Esophagus muscularis mucosa (tissue), 4 donors: ENCODE measurements at regions not wholly inside any gene's neighbourhood (a gene's known extent, or its start where the extent isn't known, plus 50 kb on each side); places are given as distances from the start of the nearest gene placed in this dataset.
"Not testable (repeated sequence)": the region's sequence is repeated elsewhere in the genome, so short reads cannot be mapped to it uniquely, and the experiment has no call there.

ENCODE experiments used
- DNase-seq: peaks from one replicate; pipeline ENCODE4 v3.0.0-alpha.2; 2017; ENCODE audit errors: extremely low spot score
- H3K27ac ChIP-seq, 4 donors: fragments of 200-600 bp; sonication (generic); replicated peaks in 1 of 4; 1 replicate in 3 of 4; 2 replicates in 1 of 4; pipeline ENCODE4 v1.5.1; 2016 to 2019; ENCODE audit warnings: mild to moderate bottlenecking in 1 of 4
- H3K27me3 ChIP-seq, 4 donors: fragments of 200-600 bp; sonication (generic); one replicate each; pipeline versions ENCODE4 v1.5.1 to v1.6.0; 2016 to 2019
- H3K36me3 ChIP-seq, 4 donors: fragments of 200-600 bp; sonication (generic); one replicate each; pipeline ENCODE4 v1.5.1; 2016 to 2019
- H3K4me1 ChIP-seq, 4 donors: fragments of 200-600 bp; sonication (generic); one replicate each; pipeline ENCODE4 v1.5.1; 2016 to 2019
- H3K4me3 ChIP-seq, 4 donors: fragments of 200-600 bp; sonication (generic); 1 replicate in 2 of 4; 2 replicates in 2 of 4; pipeline ENCODE4 v1.5.1; 2016 to 2019; ENCODE audit warnings: mild to moderate bottlenecking in 4 of 4, moderate library complexity in 1 of 4
- H3K9me3 ChIP-seq, 4 donors: fragments of 200-600 bp; sonication (generic); 1 replicate in 3 of 4; 2 replicates in 1 of 4; pipeline ENCODE4 v1.5.1; 2016 to 2019
- EP300 ChIP-seq: sonication (generic); formaldehyde crosslinking; IDR thresholded peaks from one replicate; pipeline ENCODE4 v1.6.1; 2017; ENCODE audit warnings: antibody characterized with exemption
- POLR2A ChIP-seq: fragments of 450-650 bp; IDR thresholded peaks from one replicate; pipeline ENCODE4 v1.6.1; 2017; ENCODE audit warnings: antibody characterized with exemption, moderate library complexity, mild to moderate bottlenecking, low read depth
- POLR2AphosphoS5 ChIP-seq, 2 donors: sonication (generic); formaldehyde crosslinking; IDR thresholded peaks; one replicate each; pipeline ENCODE4 v1.6.1; 2017; ENCODE audit warnings: antibody characterized with exemption in 2 of 2
- WGBS: methylation state at CpG from one replicate; pipeline ENCODE4 v1.1.5; 2018; 5-methylcytosine and 5-hydroxymethylcytosine counted together
- intact Hi-C: fragments of 100-400 bp; cut with DNase I; formaldehyde crosslinking; loops from one replicate; pipeline ENCODE4 v1.15.1; 2023
- TF ChIP-seq, protein P1 (sequence below), 3 experiments: fragments of 200-600 bp in 2 of 3; fragments of 450-650 bp in 1 of 3; sonication (generic) in 2 of 3; IDR thresholded peaks; one replicate each; pipeline ENCODE4 v1.5.1; 2017 to 2019; ENCODE audit warnings: antibody characterized with exemption in 3 of 3, mild to moderate bottlenecking in 2 of 3, moderate library complexity in 1 of 3

DNA sequence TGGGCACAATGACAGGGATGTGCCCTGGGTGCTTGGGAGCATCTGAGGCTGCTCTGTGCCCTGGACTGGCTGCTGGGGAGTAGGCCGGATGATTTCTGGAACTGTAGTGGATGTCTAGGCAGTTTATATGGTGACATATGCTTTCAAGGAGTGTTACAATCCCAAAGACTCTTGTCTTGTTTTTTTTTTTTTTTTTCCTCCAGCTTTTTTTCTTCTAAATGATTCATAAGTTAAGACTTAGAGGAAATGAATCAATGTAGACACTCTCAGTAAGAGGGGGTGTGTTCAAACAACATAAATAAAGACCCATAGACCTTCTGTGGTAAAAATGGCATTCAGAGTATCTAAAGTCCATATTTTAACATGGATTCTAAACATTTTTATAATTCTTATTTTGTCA lies 706.1 kb upstream of the GOLIM4 start:
- WGBS = 78% methylated on average over 1 of the region's 1 CpG

DNA sequence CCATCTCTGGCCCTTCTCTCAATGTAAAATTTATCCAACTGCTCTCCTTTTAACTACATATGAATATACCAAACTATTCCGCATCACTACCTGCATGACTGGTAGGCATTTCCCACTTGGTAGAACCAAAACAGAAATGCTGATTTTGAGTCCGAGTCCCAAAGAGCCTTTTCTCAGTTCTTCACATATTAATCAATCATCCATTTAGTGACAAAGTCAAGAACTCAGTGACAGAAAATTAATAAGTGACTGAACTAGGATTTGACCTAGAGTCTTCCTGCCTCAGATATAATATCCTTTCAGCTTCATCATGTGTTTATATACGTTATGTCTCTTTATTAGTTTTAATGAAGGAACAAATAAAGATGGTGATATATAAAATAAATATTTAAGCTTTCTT lies 700.6 kb upstream of the GOLIM4 start:
- no peak for DNase-seq
- WGBS = 88% methylated on average over 3 of the region's 3 CpGs
- H3K9me3 ChIP-seq = no peaks in the 10 kb centered on the region

More for the DNA sequence above, 706.1 kb upstream of the GOLIM4 start:
- Histone ChIP-seq H3K27me3 (no peaks in the 10 kb centered on the region), H3K27ac (no peak overlapping the region), H3K4me1 (peaks cover 0 to 3% (median 2%) of the 10 kb centered on the region in 4 donors), H3K36me3 (no peaks in the 10 kb centered on the region), H3K9me3 (no peaks in the 10 kb centered on the region), H3K4me3 (no peak overlapping the region)
- no peak for DNase-seq
- intact Hi-C loops = no loop called here
- TF ChIP-seq, protein P1, sequence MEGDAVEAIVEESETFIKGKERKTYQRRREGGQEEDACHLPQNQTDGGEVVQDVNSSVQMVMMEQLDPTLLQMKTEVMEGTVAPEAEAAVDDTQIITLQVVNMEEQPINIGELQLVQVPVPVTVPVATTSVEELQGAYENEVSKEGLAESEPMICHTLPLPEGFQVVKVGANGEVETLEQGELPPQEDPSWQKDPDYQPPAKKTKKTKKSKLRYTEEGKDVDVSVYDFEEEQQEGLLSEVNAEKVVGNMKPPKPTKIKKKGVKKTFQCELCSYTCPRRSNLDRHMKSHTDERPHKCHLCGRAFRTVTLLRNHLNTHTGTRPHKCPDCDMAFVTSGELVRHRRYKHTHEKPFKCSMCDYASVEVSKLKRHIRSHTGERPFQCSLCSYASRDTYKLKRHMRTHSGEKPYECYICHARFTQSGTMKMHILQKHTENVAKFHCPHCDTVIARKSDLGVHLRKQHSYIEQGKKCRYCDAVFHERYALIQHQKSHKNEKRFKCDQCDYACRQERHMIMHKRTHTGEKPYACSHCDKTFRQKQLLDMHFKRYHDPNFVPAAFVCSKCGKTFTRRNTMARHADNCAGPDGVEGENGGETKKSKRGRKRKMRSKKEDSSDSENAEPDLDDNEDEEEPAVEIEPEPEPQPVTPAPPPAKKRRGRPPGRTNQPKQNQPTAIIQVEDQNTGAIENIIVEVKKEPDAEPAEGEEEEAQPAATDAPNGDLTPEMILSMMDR (IDR thresholded peaks at IDR 0.05) = no peak
- TF ChIP-seq POLR2AphosphoS5 (IDR thresholded peaks at IDR 0.05) (no peak), EP300 (no peak), POLR2A (no peak)

DNA sequence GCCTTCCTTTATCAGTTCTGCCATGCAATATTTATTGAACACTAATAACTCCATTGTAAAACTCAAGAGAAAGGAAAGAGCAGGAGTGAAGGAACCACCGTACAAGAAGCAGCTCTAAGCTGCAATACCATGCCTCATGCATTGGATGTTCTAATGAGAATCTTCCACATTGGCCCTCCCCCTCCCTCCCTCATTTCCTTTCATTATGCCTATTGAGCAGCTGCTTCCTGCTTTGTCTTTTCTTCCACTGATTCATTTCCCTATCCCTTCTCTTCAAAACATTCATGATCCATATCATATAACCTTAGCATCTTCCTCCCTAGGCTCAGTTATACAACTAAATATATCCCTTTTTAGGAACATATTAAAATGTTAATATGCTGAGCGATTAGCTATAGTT lies 698.7 kb upstream of the GOLIM4 start:
- WGBS = 90% methylated on average over 2 of the region's 2 CpGs
- Histone ChIP-seq H3K4me1 (peaks cover 0 to 3% (median 0%) of the 10 kb centered on the region in 4 donors), H3K4me3 (no peak overlapping the region), H3K36me3 (no peaks in the 10 kb centered on the region), H3K27ac (no peak overlapping the region), H3K27me3 (no peaks in the 10 kb centered on the region), H3K9me3 (no peaks in the 10 kb centered on the region)
- intact Hi-C loops = no loop called here
- no peak for TF ChIP-seq POLR2AphosphoS5 (IDR thresholded peaks at IDR 0.05)
- no peak for TF ChIP-seq EP300
- TF ChIP-seq, protein P1 (IDR thresholded peaks at IDR 0.05) = no peak
- no peak for TF ChIP-seq POLR2A
- no peak for DNase-seq

More for the DNA sequence above, 700.6 kb upstream of the GOLIM4 start:
- no peak overlapping the region for H3K4me3 ChIP-seq
- H3K36me3 ChIP-seq = no peaks in the 10 kb centered on the region
- no peak overlapping the region for H3K27ac ChIP-seq
- intact Hi-C loops = no loop called here
- H3K4me1 ChIP-seq = peaks cover 0 to 3% (median 0%) of the 10 kb centered on the region in 4 donors
- no peak for TF ChIP-seq EP300
- TF ChIP-seq POLR2AphosphoS5 (IDR thresholded peaks at IDR 0.05) = no peak
- TF ChIP-seq POLR2A = no peak
- TF ChIP-seq, protein P1 (IDR thresholded peaks at IDR 0.05) = no peak
- H3K27me3 ChIP-seq = no peaks in the 10 kb centered on the region

DNA sequence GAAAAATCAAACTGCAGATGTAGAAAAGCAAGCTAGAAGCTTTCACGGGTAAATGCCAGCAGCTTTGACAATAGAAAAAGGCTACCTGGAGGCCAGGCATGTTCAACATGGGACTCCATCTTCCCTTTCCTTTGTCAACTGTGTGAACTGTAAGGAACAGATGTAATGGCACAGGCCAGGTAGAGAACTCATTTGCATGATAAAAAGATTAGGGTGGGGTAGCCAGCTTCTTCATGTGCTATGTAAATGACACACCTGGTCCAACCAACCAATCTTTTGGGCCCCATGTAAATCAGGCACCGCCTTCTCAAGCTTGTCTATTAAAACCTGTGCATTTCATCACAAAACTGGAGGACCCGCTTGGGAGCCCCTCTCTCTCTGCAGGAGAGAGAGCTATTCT lies 686.5 kb upstream of the GOLIM4 start:
- Histone ChIP-seq H3K27ac (no peak overlapping the region), H3K4me3 (no peak overlapping the region), H3K9me3 (peaks cover 0 to 5% (median 0%) of the 10 kb centered on the region in 4 donors), H3K27me3 (no peaks in the 10 kb centered on the region), H3K36me3 (no peaks in the 10 kb centered on the region), H3K4me1 (no peaks in the 10 kb centered on the region)
- TF ChIP-seq EP300 (no peak), POLR2A (no peak), POLR2AphosphoS5 (IDR thresholded peaks at IDR 0.05) (no peak)
- TF ChIP-seq, protein P1 (IDR thresholded peaks at IDR 0.05) = no peak
- intact Hi-C loops = no loop called here
- WGBS = 94% methylated on average over 3 of the region's 3 CpGs
- no peak for DNase-seq

DNA sequence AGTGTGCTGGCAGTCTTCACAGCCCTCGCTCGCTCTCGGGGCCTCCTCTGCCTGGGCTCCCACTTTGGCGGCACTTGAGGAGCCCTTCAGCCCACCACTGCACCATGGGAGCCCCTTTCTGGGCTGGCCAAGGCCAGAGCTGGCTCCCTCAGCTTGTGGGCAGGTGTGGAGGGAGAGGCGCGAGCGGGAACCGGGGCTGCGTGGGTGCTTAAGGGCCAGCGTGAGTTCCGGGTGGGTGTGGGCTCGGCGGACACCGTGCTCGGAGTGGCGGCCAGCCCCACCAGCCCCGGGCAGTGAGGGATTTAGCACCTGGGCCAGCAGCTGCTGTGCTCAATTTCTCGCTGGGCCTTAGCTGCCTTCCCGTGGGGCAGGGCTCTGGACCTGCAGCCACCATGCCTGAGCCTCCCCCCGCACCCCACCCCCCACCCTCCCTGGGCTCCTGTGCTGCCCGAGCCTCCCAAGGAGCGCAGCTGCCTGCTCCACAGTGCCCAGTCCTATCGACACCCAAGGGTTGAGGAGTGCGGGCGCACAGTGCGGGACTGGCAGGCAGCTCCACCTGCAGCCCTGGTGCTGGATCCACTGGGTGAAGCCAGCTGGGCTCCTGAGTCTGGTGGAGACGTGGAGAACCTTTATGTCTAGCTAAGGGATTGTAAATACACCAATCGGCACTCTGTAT lies 684.4 kb upstream of the GOLIM4 start:
- over 99% methylated on average over 15 of the region's 28 CpGs for WGBS
- H3K27ac ChIP-seq, H3K4me3 ChIP-seq, intact Hi-C loops, H3K27me3 ChIP-seq, H3K36me3 ChIP-seq, DNase-seq, H3K4me1 ChIP-seq, H3K9me3 ChIP-seq: not testable (repeated sequence)
